ENCODE measurements at regions not wholly inside any gene's neighbourhood (a gene's known extent, or its start where the extent isn't known, plus 50 kb on each side); places are given as distances from the start of the nearest gene placed in this dataset.

GRCh38 chr17:68179926-68180285 is 67.9 kb upstream of the AMZ2 start:
- TF ChIP-seq, protein P1, sequence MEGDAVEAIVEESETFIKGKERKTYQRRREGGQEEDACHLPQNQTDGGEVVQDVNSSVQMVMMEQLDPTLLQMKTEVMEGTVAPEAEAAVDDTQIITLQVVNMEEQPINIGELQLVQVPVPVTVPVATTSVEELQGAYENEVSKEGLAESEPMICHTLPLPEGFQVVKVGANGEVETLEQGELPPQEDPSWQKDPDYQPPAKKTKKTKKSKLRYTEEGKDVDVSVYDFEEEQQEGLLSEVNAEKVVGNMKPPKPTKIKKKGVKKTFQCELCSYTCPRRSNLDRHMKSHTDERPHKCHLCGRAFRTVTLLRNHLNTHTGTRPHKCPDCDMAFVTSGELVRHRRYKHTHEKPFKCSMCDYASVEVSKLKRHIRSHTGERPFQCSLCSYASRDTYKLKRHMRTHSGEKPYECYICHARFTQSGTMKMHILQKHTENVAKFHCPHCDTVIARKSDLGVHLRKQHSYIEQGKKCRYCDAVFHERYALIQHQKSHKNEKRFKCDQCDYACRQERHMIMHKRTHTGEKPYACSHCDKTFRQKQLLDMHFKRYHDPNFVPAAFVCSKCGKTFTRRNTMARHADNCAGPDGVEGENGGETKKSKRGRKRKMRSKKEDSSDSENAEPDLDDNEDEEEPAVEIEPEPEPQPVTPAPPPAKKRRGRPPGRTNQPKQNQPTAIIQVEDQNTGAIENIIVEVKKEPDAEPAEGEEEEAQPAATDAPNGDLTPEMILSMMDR (IDR thresholded peaks at IDR 0.05; ENCODE audit: low read length) = no peak
- TF ChIP-seq EZH2 (IDR thresholded peaks at IDR 0.05; ENCODE audit: borderline replicate concordance, low read length) = no peak

Data from OCI-LY1 (cell line).